ENCODE measurements at regions not wholly inside any gene's neighbourhood (a gene's known extent, or its start where the extent isn't known, plus 50 kb on each side); places are given as distances from the start of the nearest gene placed in this dataset.

DNA sequence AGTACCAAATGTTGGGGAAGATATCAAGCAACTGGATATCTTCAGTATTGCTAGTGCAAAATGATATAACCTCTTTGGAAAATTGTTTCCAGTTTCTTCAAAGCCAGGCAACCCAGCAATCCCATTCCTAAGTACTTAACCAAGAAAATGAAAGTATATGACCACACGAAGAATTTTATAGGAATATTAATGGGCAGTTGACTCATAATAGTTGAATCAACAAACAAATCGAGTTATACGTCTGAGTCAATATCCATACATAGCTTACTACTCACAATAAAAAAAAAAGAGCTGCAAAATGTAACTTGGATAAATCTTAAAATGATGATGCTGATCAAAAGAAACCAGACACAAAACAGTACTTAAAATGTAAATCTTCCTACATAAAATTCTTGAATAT, 810.4 kb downstream of the METTL4 start:
- H3K4me1 ChIP-seq: no peaks in the 10 kb centered on the region
- H3K27me3 Mint-ChIP-seq (ENCODE audit: insufficient read depth, unreplicated experiment): peaks cover 5% of the 10 kb centered on the region
- TF ChIP-seq, protein P1, sequence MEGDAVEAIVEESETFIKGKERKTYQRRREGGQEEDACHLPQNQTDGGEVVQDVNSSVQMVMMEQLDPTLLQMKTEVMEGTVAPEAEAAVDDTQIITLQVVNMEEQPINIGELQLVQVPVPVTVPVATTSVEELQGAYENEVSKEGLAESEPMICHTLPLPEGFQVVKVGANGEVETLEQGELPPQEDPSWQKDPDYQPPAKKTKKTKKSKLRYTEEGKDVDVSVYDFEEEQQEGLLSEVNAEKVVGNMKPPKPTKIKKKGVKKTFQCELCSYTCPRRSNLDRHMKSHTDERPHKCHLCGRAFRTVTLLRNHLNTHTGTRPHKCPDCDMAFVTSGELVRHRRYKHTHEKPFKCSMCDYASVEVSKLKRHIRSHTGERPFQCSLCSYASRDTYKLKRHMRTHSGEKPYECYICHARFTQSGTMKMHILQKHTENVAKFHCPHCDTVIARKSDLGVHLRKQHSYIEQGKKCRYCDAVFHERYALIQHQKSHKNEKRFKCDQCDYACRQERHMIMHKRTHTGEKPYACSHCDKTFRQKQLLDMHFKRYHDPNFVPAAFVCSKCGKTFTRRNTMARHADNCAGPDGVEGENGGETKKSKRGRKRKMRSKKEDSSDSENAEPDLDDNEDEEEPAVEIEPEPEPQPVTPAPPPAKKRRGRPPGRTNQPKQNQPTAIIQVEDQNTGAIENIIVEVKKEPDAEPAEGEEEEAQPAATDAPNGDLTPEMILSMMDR (IDR thresholded peaks at IDR 0.05; ENCODE audit: insufficient read depth in 1 of 2, low read depth in 1 of 2, low read length in 1 of 2, severe bottlenecking in 1 of 2, unreplicated experiment in 1 of 2): no peak
- no peaks in the 10 kb centered on the region for H3K27me3 ChIP-seq (replicated peaks; ENCODE audit: control insufficient read depth, insufficient read depth, low read length)
- no peaks in the 10 kb centered on the region for H3K36me3 ChIP-seq (ENCODE audit: control insufficient read depth, insufficient read depth, low read length)
- H3K9me3 ChIP-seq: no peaks in the 10 kb centered on the region
- DNase-seq: no peak
- no peak overlapping the region for H3K4me3 Mint-ChIP-seq (ENCODE audit: unreplicated experiment)
- H3K4me3 ChIP-seq (ENCODE audit: low read depth, low read length): no peak overlapping the region
- BruUV-seq (replicated peaks): no TSS peak
- no peaks in the 10 kb centered on the region for H3K9me3 Mint-ChIP-seq (ENCODE audit: unreplicated experiment)
- ChIA-PET CTCF (no interaction called here), POLR2A (no interaction called here)
- no peaks in the 10 kb centered on the region for H3K36me3 Mint-ChIP-seq (ENCODE audit: insufficient read depth, unreplicated experiment)
- no peak overlapping the region for H3K27ac Mint-ChIP-seq (ENCODE audit: unreplicated experiment)
- peaks cover 10% of the 10 kb centered on the region for H3K4me1 Mint-ChIP-seq (ENCODE audit: low read depth, unreplicated experiment)
- intact Hi-C loops (cut with micrococcal nuclease; ENCODE audit: unreplicated experiment): no loop called here

DNA sequence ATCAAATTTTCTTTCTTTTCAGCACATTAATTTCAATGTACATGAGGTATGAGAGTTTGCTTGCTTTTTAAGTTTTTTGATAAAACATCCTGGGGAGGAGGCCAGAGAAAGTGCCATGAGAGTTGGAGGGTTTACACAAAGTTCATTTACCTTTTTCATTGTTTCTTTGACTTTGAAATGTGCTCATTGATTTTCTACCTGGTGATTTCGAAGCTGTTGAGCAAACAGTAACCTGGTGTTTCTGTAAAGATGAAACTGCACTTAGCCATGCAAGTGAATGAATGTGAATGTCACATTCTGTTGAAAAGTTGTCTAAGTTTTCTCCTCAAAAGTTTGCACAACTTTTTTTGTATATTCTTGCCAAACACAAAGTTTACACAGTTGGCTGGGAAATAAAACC, 797.0 kb downstream of the METTL4 start:
- CTCF ChIA-PET: no interaction called here
- POLR2A ChIA-PET: no interaction called here
- H3K9me3 ChIP-seq: 0 out of 2 replicates have a peak, but pooled peaks cover 5% of the 10 kb centered on the region
- Mint-ChIP-seq H3K4me1 (ENCODE audit: low read depth, unreplicated experiment) (no peaks in the 10 kb centered on the region), H3K9me3 (ENCODE audit: unreplicated experiment) (no peaks in the 10 kb centered on the region), H3K27me3 (ENCODE audit: insufficient read depth, unreplicated experiment) (no peaks in the 10 kb centered on the region), H3K36me3 (ENCODE audit: insufficient read depth, unreplicated experiment) (no peaks in the 10 kb centered on the region), H3K4me3 (ENCODE audit: unreplicated experiment) (no peak overlapping the region), H3K27ac (ENCODE audit: unreplicated experiment) (no peak overlapping the region)
- no peak for DNase-seq
- no TSS peak for BruUV-seq (replicated peaks)
- no peak overlapping the region for H3K4me3 ChIP-seq (ENCODE audit: low read depth, low read length)
- TF ChIP-seq, protein P1 (IDR thresholded peaks at IDR 0.05; ENCODE audit: insufficient read depth in 1 of 2, low read depth in 1 of 2, low read length in 1 of 2, severe bottlenecking in 1 of 2, unreplicated experiment in 1 of 2): no peak
- intact Hi-C loops (cut with micrococcal nuclease; ENCODE audit: unreplicated experiment): no loop called here
- H3K27me3 ChIP-seq (replicated peaks; ENCODE audit: control insufficient read depth, insufficient read depth, low read length): no peaks in the 10 kb centered on the region
- no peaks in the 10 kb centered on the region for H3K4me1 ChIP-seq
- H3K36me3 ChIP-seq (ENCODE audit: control insufficient read depth, insufficient read depth, low read length): no peaks in the 10 kb centered on the region

DNA sequence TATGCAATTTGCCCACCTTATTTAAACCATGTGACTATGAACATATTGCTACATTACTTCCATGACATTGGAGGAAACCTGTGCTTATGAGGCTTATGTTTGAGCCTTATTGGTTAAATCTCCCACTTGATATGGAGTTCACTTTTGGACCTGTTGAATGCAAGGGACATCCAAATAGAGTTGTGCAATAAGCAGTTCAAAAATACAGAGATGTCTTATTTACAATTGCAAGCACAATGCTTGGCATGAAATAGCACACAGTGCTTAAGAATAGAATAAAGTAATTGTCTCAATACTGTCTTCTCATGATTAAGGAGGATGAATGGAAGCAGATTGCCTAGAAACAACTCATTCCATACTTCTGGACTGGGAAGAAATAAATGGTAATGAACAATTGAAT, 793.5 kb downstream of the METTL4 start:
- H3K27ac Mint-ChIP-seq (ENCODE audit: unreplicated experiment): no peak overlapping the region
- CTCF ChIA-PET: no interaction called here
- no peaks in the 10 kb centered on the region for H3K27me3 ChIP-seq (replicated peaks; ENCODE audit: control insufficient read depth, insufficient read depth, low read length)
- TF ChIP-seq, protein P1 (IDR thresholded peaks at IDR 0.05; ENCODE audit: insufficient read depth in 1 of 2, low read depth in 1 of 2, low read length in 1 of 2, severe bottlenecking in 1 of 2, unreplicated experiment in 1 of 2): no peak
- no peaks in the 10 kb centered on the region for H3K9me3 Mint-ChIP-seq (ENCODE audit: unreplicated experiment)
- no peak overlapping the region for H3K4me3 Mint-ChIP-seq (ENCODE audit: unreplicated experiment)
- 0 out of 2 replicates have a peak, but pooled peaks cover 5% of the 10 kb centered on the region for H3K9me3 ChIP-seq
- H3K27me3 Mint-ChIP-seq (ENCODE audit: insufficient read depth, unreplicated experiment): no peaks in the 10 kb centered on the region
- no peaks in the 10 kb centered on the region for H3K36me3 Mint-ChIP-seq (ENCODE audit: insufficient read depth, unreplicated experiment)
- POLR2A ChIA-PET: no interaction called here
- no peaks in the 10 kb centered on the region for H3K36me3 ChIP-seq (ENCODE audit: control insufficient read depth, insufficient read depth, low read length)
- BruUV-seq (replicated peaks): no TSS peak
- intact Hi-C loops (cut with micrococcal nuclease; ENCODE audit: unreplicated experiment): no loop called here
- no peak for DNase-seq
- H3K4me1 Mint-ChIP-seq (ENCODE audit: low read depth, unreplicated experiment): no peaks in the 10 kb centered on the region
- H3K4me3 ChIP-seq (ENCODE audit: low read depth, low read length): no peak overlapping the region
- no peaks in the 10 kb centered on the region for H3K4me1 ChIP-seq

All from Caco-2 (cell line).